ES-I3 (cell line): ENCODE measurements at regions not wholly inside any gene's neighbourhood (a gene's known extent, or its start where the extent isn't known, plus 50 kb on each side); places are given as distances from the start of the nearest gene placed in this dataset.
"Not testable (repeated sequence)": the region's sequence is repeated elsewhere in the genome, so short reads cannot be mapped to it uniquely, and the experiment has no call there.

ENCODE experiments used
- H3K36me3 ChIP-seq: 2 replicates; pipeline ENCODE4 v1.6.1; 2013; ENCODE audit warnings: mild to moderate bottlenecking, low read length, control low read depth, moderate library complexity; ENCODE audit not compliant: insufficient read depth
- H3K4me1 ChIP-seq: 2 replicates; pipeline ENCODE4 v1.6.1; 2013; ENCODE audit warnings: mild to moderate bottlenecking, control low read depth, low read length; ENCODE audit not compliant: insufficient read depth
- H3K9ac ChIP-seq: 2 replicates; pipeline ENCODE4 v1.6.1; 2013; ENCODE audit warnings: low read depth, mild to moderate bottlenecking, low read length, moderate library complexity
- H3K9me3 ChIP-seq: 2 replicates; pipeline ENCODE4 v1.6.1; 2013; ENCODE audit warnings: mild to moderate bottlenecking, low read length, moderate library complexity; ENCODE audit not compliant: control insufficient read depth, insufficient read depth

- Histone ChIP-seq H3K36me3 (no peaks in the 10 kb centered on the region), H3K4me1 (no peaks in the 10 kb centered on the region), H3K9me3 (no peaks in the 10 kb centered on the region), H3K9ac (no peak overlapping the region)
Measured at GRCh38 chr18:78458356-78458755, 521.3 kb upstream of the SALL3 start.

- H3K9me3 ChIP-seq, result no peaks in the 10 kb centered on the region
- no peak overlapping the region for H3K9ac ChIP-seq
- no peaks in the 10 kb centered on the region for H3K36me3 ChIP-seq
- H3K4me1 ChIP-seq, result no peaks in the 10 kb centered on the region
Measured at GRCh38 chr18:78459668-78460067, 520.0 kb upstream of the SALL3 start.

GRCh38 chr18:78460558-78460957, 519.1 kb upstream of the SALL3 start:
- H3K9me3 ChIP-seq, result no peaks in the 10 kb centered on the region
- no peaks in the 10 kb centered on the region for H3K4me1 ChIP-seq
- H3K36me3 ChIP-seq, result no peaks in the 10 kb centered on the region
- no peak overlapping the region for H3K9ac ChIP-seq

- Histone ChIP-seq H3K4me1 (no peaks in the 10 kb centered on the region), H3K9ac (no peak overlapping the region), H3K9me3 (no peaks in the 10 kb centered on the region), H3K36me3 (no peaks in the 10 kb centered on the region)
Measured at GRCh38 chr18:78473563-78473962, 506.1 kb upstream of the SALL3 start.

GRCh38 chr18:78477840-78478239, 501.8 kb upstream of the SALL3 start:
- H3K36me3 ChIP-seq, result no peaks in the 10 kb centered on the region
- H3K9me3 ChIP-seq, result no peaks in the 10 kb centered on the region
- no peaks in the 10 kb centered on the region for H3K4me1 ChIP-seq
- H3K9ac ChIP-seq, result no peak overlapping the region

- Histone ChIP-seq H3K36me3 (no peaks in the 10 kb centered on the region), H3K9me3 (no peaks in the 10 kb centered on the region), H3K4me1 (no peaks in the 10 kb centered on the region), H3K9ac (no peak overlapping the region)
Measured at GRCh38 chr18:78479443-78479842, 500.2 kb upstream of the SALL3 start.

- H3K9me3 ChIP-seq, result no peaks in the 10 kb centered on the region
- H3K9ac ChIP-seq, result no peak overlapping the region
- no peaks in the 10 kb centered on the region for H3K36me3 ChIP-seq
- no peaks in the 10 kb centered on the region for H3K4me1 ChIP-seq
Measured at GRCh38 chr18:78480262-78481054, 499.2 kb upstream of the SALL3 start.

- no peaks in the 10 kb centered on the region for H3K36me3 ChIP-seq
- no peaks in the 10 kb centered on the region for H3K9me3 ChIP-seq
- no peaks in the 10 kb centered on the region for H3K4me1 ChIP-seq
- no peak overlapping the region for H3K9ac ChIP-seq
Measured at GRCh38 chr18:78482378-78482777, 497.2 kb upstream of the SALL3 start.

- H3K36me3 ChIP-seq, result no peaks in the 10 kb centered on the region; the same call in 1 of the 2 replicates
- H3K9me3 ChIP-seq, result 0 out of 2 replicates have a peak, but pooled peaks cover 4% of the 10 kb centered on the region
- no peak overlapping the region for H3K9ac ChIP-seq
- H3K4me1 ChIP-seq, result no peaks in the 10 kb centered on the region
Measured at GRCh38 chr18:78487649-78488048, 492.0 kb upstream of the SALL3 start.

- no peaks in the 10 kb centered on the region for H3K4me1 ChIP-seq
- no peaks in the 10 kb centered on the region; the same call in 1 of the 2 replicates for H3K36me3 ChIP-seq
- H3K9ac ChIP-seq, result no peak overlapping the region
- H3K9me3 ChIP-seq, result 0 out of 2 replicates have a peak, but pooled peaks cover 4% of the 10 kb centered on the region
Measured at GRCh38 chr18:78492064-78492812, 487.4 kb upstream of the SALL3 start.

GRCh38 chr18:78492813-78493371, 486.7 kb upstream of the SALL3 start:
- no peaks in the 10 kb centered on the region; the same call in 1 of the 2 replicates for H3K36me3 ChIP-seq
- H3K9me3 ChIP-seq, result 0 out of 2 replicates have a peak, but pooled peaks cover 4% of the 10 kb centered on the region
- no peaks in the 10 kb centered on the region for H3K4me1 ChIP-seq
- no peak overlapping the region for H3K9ac ChIP-seq

GRCh38 chr18:78493490-78493889, 486.1 kb upstream of the SALL3 start:
- not testable (repeated sequence) for H3K9ac ChIP-seq, H3K9me3 ChIP-seq, H3K36me3 ChIP-seq, H3K4me1 ChIP-seq

- Histone ChIP-seq H3K36me3 (no peaks in the 10 kb centered on the region; the same call in 1 of the 2 replicates), H3K4me1 (no peaks in the 10 kb centered on the region), H3K9ac (no peak overlapping the region), H3K9me3 (0 out of 2 replicates have a peak, but pooled peaks cover 4% of the 10 kb centered on the region)
Measured at GRCh38 chr18:78494204-78495085, 485.2 kb upstream of the SALL3 start.

GRCh38 chr18:78495550-78495949, 484.1 kb upstream of the SALL3 start:
- no peaks in the 10 kb centered on the region for H3K4me1 ChIP-seq
- no peak overlapping the region for H3K9ac ChIP-seq
- H3K9me3 ChIP-seq, result 0 out of 2 replicates have a peak, but pooled peaks cover 4% of the 10 kb centered on the region

More at GRCh38 chr18:78495550-78495949, 484.1 kb upstream of the SALL3 start:
- H3K36me3 ChIP-seq, result no peaks in the 10 kb centered on the region; the same call in 1 of the 2 replicates
